IMR-90 (cell line): ENCODE measurements at regions not wholly inside any gene's neighbourhood (a gene's known extent, or its start where the extent isn't known, plus 50 kb on each side); places are given as distances from the start of the nearest gene placed in this dataset.
A peak's percentile ranks its signal among the peaks of the same experiment; 100 is the strongest.
"Not testable (repeated sequence)": the region's sequence is repeated elsewhere in the genome, so short reads cannot be mapped to it uniquely, and the experiment has no call there.

Source experiments
- ATAC-seq: fragments of 200-7000 bp; cut with Tn5 transposase; 2 replicates; pipeline ENCODE4 v1.9.1; 2020; ENCODE audit warnings: low read depth, mild to moderate bottlenecking, moderate library complexity
- BruUV-seq: library from RNA; stranded (reverse); fragments of 400-500 nt; replicated peaks from 2 replicates; lab custom pipeline; 2021; lab: Mats Ljungman, UMichigan
- CTCF ChIA-PET: fragments of 300-600 bp; formaldehyde crosslinking; extraction: SDS; loops from one replicate; lab custom pipeline; 2021; ENCODE audit warnings: antibody characterized with exemption; lab: Yijun Ruan, JAX
- POLR2A ChIA-PET: fragments of 300-600 bp; sonication (Branson Sonifier 250); formaldehyde crosslinking; loops from one replicate; lab custom pipeline; 2022; ENCODE audit warnings: antibody characterized with exemption; ENCODE audit not compliant: unreplicated experiment; lab: Charles Lee
- DNase-seq: peaks from one replicate; pipeline ENCODE4 v3.0.0; 2013
- H2AFZ ChIP-seq: replicated peaks from 2 replicates; pipeline ENCODE3; 2013; ENCODE audit warnings: low read length, mild to moderate bottlenecking; ENCODE audit not compliant: poor library complexity
- H2AK5ac ChIP-seq: 2 replicates; pipeline ENCODE4 v1.6.1; 2013; ENCODE audit warnings: low read depth, low read length, inconsistent platforms
- H2AK9ac ChIP-seq: replicated peaks from 2 replicates; pipeline ENCODE3; 2013; ENCODE audit warnings: mild to moderate bottlenecking, low read depth, low read length, moderate library complexity; ENCODE audit not compliant: poor library complexity
- H2BK120ac ChIP-seq: 2 replicates; pipeline ENCODE4 v1.6.1; 2013; ENCODE audit warnings: low read depth, low read length, inconsistent platforms
- H2BK15ac ChIP-seq: 3 replicates; pipeline ENCODE4 v1.6.1; 2013; ENCODE audit warnings: low read depth, low read length, inconsistent platforms
- H2BK20ac ChIP-seq: 2 replicates; pipeline ENCODE4 v1.6.1; 2013; ENCODE audit warnings: low read depth, mild to moderate bottlenecking, inconsistent platforms, low read length, moderate library complexity
- H2BK5ac ChIP-seq: 2 replicates; pipeline ENCODE4 v1.6.1; 2013; ENCODE audit warnings: mild to moderate bottlenecking, low read depth, low read length, inconsistent platforms; ENCODE audit not compliant: poor library complexity, severe bottlenecking
- H3K14ac ChIP-seq: replicated peaks from 2 replicates; pipeline ENCODE4 v1.6.1; 2013; ENCODE audit warnings: low read depth, low read length, inconsistent platforms
- H3K18ac ChIP-seq: 2 replicates; pipeline ENCODE4 v1.6.1; 2013; ENCODE audit warnings: low read depth, low read length, control low read depth
- H3K23ac ChIP-seq: 2 replicates; pipeline ENCODE4 v1.6.1; 2013; ENCODE audit warnings: low read depth, low read length, inconsistent platforms
- H3K27ac ChIP-seq: 2 replicates; pipeline ENCODE4 v1.5.1; 2013; ENCODE audit warnings: mild to moderate bottlenecking, control low read depth, low read length; ENCODE audit not compliant: insufficient read depth
- H3K27me3 ChIP-seq: 2 replicates; pipeline ENCODE4 v1.6.1; 2013; ENCODE audit warnings: low read length; ENCODE audit not compliant: control insufficient read depth, insufficient read depth
- H3K36me3 ChIP-seq: 2 replicates; pipeline ENCODE4 v1.6.1; 2013; ENCODE audit warnings: low read length, mixed read lengths; ENCODE audit not compliant: control insufficient read depth, insufficient read depth
- H3K4ac ChIP-seq: 2 replicates; pipeline ENCODE4 v1.6.1; 2013; ENCODE audit warnings: low read depth, low read length, inconsistent platforms
- H3K4me1 ChIP-seq: 2 replicates; pipeline ENCODE4 v1.6.1; 2013; ENCODE audit warnings: low read length, mixed read lengths; ENCODE audit not compliant: control insufficient read depth, insufficient read depth
- H3K4me2 ChIP-seq: 2 replicates; pipeline ENCODE4 v1.6.1; 2013; ENCODE audit warnings: low read depth, mild to moderate bottlenecking, control low read depth, low read length, moderate library complexity
- H3K4me3 ChIP-seq: 2 replicates; pipeline ENCODE4 v1.5.1; 2013; ENCODE audit warnings: low read depth, mild to moderate bottlenecking, control low read depth, low read length, moderate library complexity; ENCODE audit not compliant: insufficient read depth
- H3K56ac ChIP-seq: 2 replicates; pipeline ENCODE4 v1.6.1; 2013; ENCODE audit warnings: low read length, inconsistent platforms; ENCODE audit not compliant: insufficient read depth; ENCODE audit errors: extremely low read depth
- H3K79me1 ChIP-seq, 2 experiments: 2 replicates each; pipeline ENCODE4 v1.6.1; 2013; ENCODE audit warnings: low read length in 2 of 2, inconsistent platforms in 1 of 2, low read depth in 1 of 2
- H3K9ac ChIP-seq: 2 replicates; pipeline ENCODE4 v1.6.1; 2013; ENCODE audit warnings: low read depth, low read length, control low read depth
- H3K9me1 ChIP-seq: 2 replicates; pipeline ENCODE4 v1.6.1; 2013; ENCODE audit warnings: low read length, inconsistent platforms; ENCODE audit not compliant: insufficient read depth
- H3K9me3 ChIP-seq: 2 replicates; pipeline ENCODE4 v1.6.1; 2013; ENCODE audit warnings: low read length; ENCODE audit not compliant: control insufficient read depth, insufficient read depth
- H4K20me1 ChIP-seq: 2 replicates; pipeline ENCODE4 v1.6.1; 2013; ENCODE audit warnings: low read length, inconsistent platforms; ENCODE audit not compliant: insufficient read depth
- H4K5ac ChIP-seq: 2 replicates; pipeline ENCODE4 v1.6.1; 2013; ENCODE audit warnings: mild to moderate bottlenecking, low read depth, low read length, control low read depth
- H4K8ac ChIP-seq, 2 experiments: 2 replicates each; pipeline ENCODE4 v1.6.1; 2013; ENCODE audit warnings: low read depth in 2 of 2, low read length in 2 of 2, control low read depth in 1 of 2, inconsistent platforms in 1 of 2
- H4K91ac ChIP-seq: 2 replicates; pipeline ENCODE4 v1.6.1; 2013; ENCODE audit warnings: low read depth, low read length, inconsistent platforms; ENCODE audit not compliant: insufficient read depth
- ELK1 ChIP-seq: fragments of 150-350 bp; IDR thresholded peaks from 2 replicates; pipeline ENCODE4 v1.6.1; 2016; ENCODE audit warnings: low read depth, mild to moderate bottlenecking, low read length, moderate library complexity, borderline replicate concordance
- NFE2L2 ChIP-seq: fragments of 150-350 bp; IDR thresholded peaks from 2 replicates; pipeline ENCODE4 v1.6.1; 2016; ENCODE audit warnings: low read depth, mild to moderate bottlenecking, low read length
- WGBS, 2 experiments: methylation state at CpG; one replicate each; pipeline versions ENCODE4 v1.1.5 to v1.1.7; 2013; ENCODE audit warnings: missing lambda C conversion rate in 2 of 2; ENCODE audit not compliant: insufficient read length in 1 of 2; ENCODE audit errors: extremely low coverage in 2 of 2; 5-methylcytosine and 5-hydroxymethylcytosine counted together
- dilution Hi-C: fragments of 300-500 bp; cut with HindIII; formaldehyde crosslinking; loops from one replicate; pipeline ENCODE4 v1.14.3; 2018; ENCODE audit warnings: low sequenced_read_pairs; ENCODE audit not compliant: unreplicated experiment
- in situ Hi-C: fragments of 300-500 bp; cut with MboI; formaldehyde crosslinking; loops from 3 replicates; pipeline ENCODE4 v1.14.3; 2019; ENCODE audit warnings: low sequenced_read_pairs, inconsistent platforms, mixed read lengths
- intact Hi-C: fragments of 100-400 bp; cut with micrococcal nuclease; formaldehyde crosslinking; loops from 2 replicates; pipeline ENCODE4 v1.10.0; 2022

- DNase-seq, result no peak
- Histone ChIP-seq H4K20me1 (no peaks in the 10 kb centered on the region; the same call in 1 of the 2 replicates), H3K4me2 (no peak overlapping the region), H3K14ac (no peak overlapping the region; the same call in 1 of the 2 replicates), H2AFZ (peak overlapping the region; percentile 53), H3K9me3 (peaks cover 2% of the 10 kb centered on the region; the same call in 1 of the 2 replicates), H3K18ac (peak overlapping the region; percentile 64; the same call in 1 of the 2 replicates), H2BK120ac (0 out of 2 replicates have a peak overlapping the region, but pooled peaks have one; percentile 11), H3K4me3 (no peak overlapping the region), H2AK5ac (peak overlapping the region; percentile 46; the same call in 1 of the 2 replicates), H4K5ac (no peak overlapping the region; the same call in 1 of the 2 replicates), H2AK9ac (no peak overlapping the region), H3K23ac (no peak overlapping the region), H3K27me3 (no peaks in the 10 kb centered on the region), H4K91ac (no peak overlapping the region), H2BK20ac (no peak overlapping the region), H3K9me1 (no peaks in the 10 kb centered on the region), H3K36me3 (no peaks in the 10 kb centered on the region), H2BK5ac (no peak overlapping the region), H3K4ac (no peak overlapping the region), H3K56ac (no peak overlapping the region), H4K8ac (peak overlapping the region in 1 of 2 experiments; percentile 1; a peak in 2 of 4 replicates), H3K4me1 (peaks cover 5% of the 10 kb centered on the region; the same call in 1 of the 2 replicates), H3K9ac (no peak overlapping the region), H3K79me1 (no peaks in the 10 kb centered on the region; a peak in 1 of 4 replicates), H2BK15ac (0 out of 3 replicates have a peak overlapping the region, but pooled peaks have one; percentile 41), H3K27ac (no peak overlapping the region; the same call in 1 of the 2 replicates)
- POLR2A ChIA-PET, result no interaction called here
- no peak for TF ChIP-seq NFE2L2
- TF ChIP-seq ELK1, result no peak
- BruUV-seq, result no TSS peak
- CTCF ChIA-PET, result interaction anchor here (0.9 kb wide), 1 partner anchor 14 kb away, joined by 5 read pairs; no protein-coding TSS in a partner anchor
- intact Hi-C loops (no loop called here), dilution Hi-C loops (no loop called here), in situ Hi-C loops (no loop called here)
- WGBS, 2 experiments, result no CpG with 5 or more reads among the region's 8 CpGs
- no peak for ATAC-seq
Observed at GRCh38 chr18:9022397-9023155, 79.9 kb upstream of the NDUFV2 start.

- H4K20me1 ChIP-seq, BruUV-seq, H3K27ac ChIP-seq, H4K91ac ChIP-seq, H2AK9ac ChIP-seq, intact Hi-C loops, in situ Hi-C loops, H3K56ac ChIP-seq, H3K27me3 ChIP-seq, H3K36me3 ChIP-seq, H3K9me3 ChIP-seq, H3K4me2 ChIP-seq, ATAC-seq, POLR2A ChIA-PET, H3K9ac ChIP-seq, H4K5ac ChIP-seq, H2BK15ac ChIP-seq, H3K14ac ChIP-seq, H3K23ac ChIP-seq, DNase-seq, H2BK20ac ChIP-seq, H3K4me3 ChIP-seq, H2AK5ac ChIP-seq, CTCF ChIA-PET, H3K79me1 ChIP-seq, H2BK5ac ChIP-seq, H3K9me1 ChIP-seq, dilution Hi-C loops, H3K4ac ChIP-seq, H3K18ac ChIP-seq, H2BK120ac ChIP-seq, H2AFZ ChIP-seq, H4K8ac ChIP-seq, H3K4me1 ChIP-seq: not testable (repeated sequence)
- WGBS, 2 experiments, result no CpG with 5 or more reads among the region's 18 CpGs
Observed at GRCh38 chr18:9024031-9024646, 78.4 kb upstream of the NDUFV2 start.
